ENCODE measurements at regions not wholly inside any gene's neighbourhood (a gene's known extent, or its start where the extent isn't known, plus 50 kb on each side); places are given as distances from the start of the nearest gene placed in this dataset.
A peak's percentile ranks its signal among the peaks of the same experiment; 100 is the strongest.

DNA sequence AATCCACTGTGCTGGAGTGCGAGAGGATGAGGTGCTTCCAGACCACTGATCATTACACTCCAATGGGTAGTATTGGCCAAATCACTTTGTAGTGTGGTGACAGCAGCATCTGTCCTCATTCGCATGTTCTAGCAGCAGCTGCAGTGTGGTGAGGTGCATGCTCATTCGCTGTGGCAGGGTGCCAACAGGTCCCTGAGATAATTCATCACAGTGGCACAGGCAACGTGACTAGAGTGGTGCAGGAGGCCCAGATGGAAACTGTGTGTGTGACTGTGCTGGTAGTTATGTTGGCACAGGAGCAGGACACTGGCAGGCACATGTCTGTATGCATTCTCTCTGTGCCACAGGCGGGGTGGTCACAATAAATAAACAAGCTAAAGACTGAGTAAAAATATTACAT is 329.5 kb upstream of the SYT4 start:
- Mint-ChIP-seq H3K27me3 (ENCODE audit: low read depth) (no peaks in the 10 kb centered on the region), H3K9me3 (ENCODE audit: low read depth) (peaks cover 45% of the 10 kb centered on the region), H3K27ac (ENCODE audit: unreplicated experiment) (no peak overlapping the region), H3K4me1 (ENCODE audit: low read depth) (no peaks in the 10 kb centered on the region), H3K36me3 (ENCODE audit: low read depth) (peaks cover 20% of the 10 kb centered on the region), H3K4me3 (ENCODE audit: unreplicated experiment) (no peak overlapping the region)
- peak; percentile 29 for DNase-seq (ENCODE audit: low spot score)
- TF ChIP-seq, protein P1, sequence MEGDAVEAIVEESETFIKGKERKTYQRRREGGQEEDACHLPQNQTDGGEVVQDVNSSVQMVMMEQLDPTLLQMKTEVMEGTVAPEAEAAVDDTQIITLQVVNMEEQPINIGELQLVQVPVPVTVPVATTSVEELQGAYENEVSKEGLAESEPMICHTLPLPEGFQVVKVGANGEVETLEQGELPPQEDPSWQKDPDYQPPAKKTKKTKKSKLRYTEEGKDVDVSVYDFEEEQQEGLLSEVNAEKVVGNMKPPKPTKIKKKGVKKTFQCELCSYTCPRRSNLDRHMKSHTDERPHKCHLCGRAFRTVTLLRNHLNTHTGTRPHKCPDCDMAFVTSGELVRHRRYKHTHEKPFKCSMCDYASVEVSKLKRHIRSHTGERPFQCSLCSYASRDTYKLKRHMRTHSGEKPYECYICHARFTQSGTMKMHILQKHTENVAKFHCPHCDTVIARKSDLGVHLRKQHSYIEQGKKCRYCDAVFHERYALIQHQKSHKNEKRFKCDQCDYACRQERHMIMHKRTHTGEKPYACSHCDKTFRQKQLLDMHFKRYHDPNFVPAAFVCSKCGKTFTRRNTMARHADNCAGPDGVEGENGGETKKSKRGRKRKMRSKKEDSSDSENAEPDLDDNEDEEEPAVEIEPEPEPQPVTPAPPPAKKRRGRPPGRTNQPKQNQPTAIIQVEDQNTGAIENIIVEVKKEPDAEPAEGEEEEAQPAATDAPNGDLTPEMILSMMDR (IDR thresholded peaks at IDR 0.05): no peak

DNA sequence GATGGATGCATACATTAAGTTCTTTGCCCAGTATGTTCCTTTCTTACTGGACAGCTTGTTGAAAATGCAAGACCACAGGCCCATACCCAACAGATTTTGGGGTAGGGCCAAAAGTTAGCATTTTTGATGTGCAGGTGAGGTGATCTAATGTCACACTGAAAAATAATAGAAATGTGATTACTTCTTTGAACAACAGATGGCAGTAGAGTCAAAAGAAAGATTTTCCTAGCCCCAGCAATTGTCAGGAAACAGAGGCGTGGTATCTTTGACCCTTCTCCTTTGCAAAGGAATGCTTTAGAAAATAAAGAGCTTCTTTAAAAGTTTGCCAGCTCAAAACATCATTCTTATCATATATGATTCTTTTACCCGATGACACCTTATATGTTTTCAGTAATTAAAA is 343.6 kb upstream of the SYT4 start:
- Mint-ChIP-seq H3K4me3 (ENCODE audit: unreplicated experiment) (no peak overlapping the region), H3K9me3 (ENCODE audit: low read depth) (no peaks in the 10 kb centered on the region)
- no peak for DNase-seq (ENCODE audit: low spot score)

DNA sequence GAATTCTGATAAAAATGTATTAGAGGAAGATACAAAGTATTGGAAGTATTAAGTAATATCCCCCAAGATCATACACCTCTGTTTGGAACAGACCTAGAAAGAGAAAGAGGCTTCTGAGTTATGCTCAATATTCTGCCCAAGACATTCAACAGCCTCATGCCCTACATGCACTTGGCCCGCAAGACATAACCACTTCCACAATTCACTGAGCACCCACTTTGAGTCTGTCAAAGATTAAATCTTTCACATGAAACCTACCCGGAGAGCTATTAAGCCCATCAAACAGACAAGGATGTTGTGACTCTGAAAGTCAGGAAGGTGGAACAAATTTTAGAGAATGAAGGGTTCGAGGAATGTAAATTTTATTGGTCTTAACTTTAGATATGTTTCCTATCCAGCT is 344.7 kb upstream of the SYT4 start:
- no peak overlapping the region for H3K27ac Mint-ChIP-seq (ENCODE audit: unreplicated experiment)

More for the DNA sequence above, 343.6 kb upstream of the SYT4 start:
- no peaks in the 10 kb centered on the region for H3K4me1 Mint-ChIP-seq (ENCODE audit: low read depth)
- TF ChIP-seq, protein P1 (IDR thresholded peaks at IDR 0.05): peak; percentile 94
- no peaks in the 10 kb centered on the region for H3K36me3 Mint-ChIP-seq (ENCODE audit: low read depth)
- H3K27me3 Mint-ChIP-seq (ENCODE audit: low read depth): no peaks in the 10 kb centered on the region
- H3K27ac Mint-ChIP-seq (ENCODE audit: unreplicated experiment): no peak overlapping the region

DNA sequence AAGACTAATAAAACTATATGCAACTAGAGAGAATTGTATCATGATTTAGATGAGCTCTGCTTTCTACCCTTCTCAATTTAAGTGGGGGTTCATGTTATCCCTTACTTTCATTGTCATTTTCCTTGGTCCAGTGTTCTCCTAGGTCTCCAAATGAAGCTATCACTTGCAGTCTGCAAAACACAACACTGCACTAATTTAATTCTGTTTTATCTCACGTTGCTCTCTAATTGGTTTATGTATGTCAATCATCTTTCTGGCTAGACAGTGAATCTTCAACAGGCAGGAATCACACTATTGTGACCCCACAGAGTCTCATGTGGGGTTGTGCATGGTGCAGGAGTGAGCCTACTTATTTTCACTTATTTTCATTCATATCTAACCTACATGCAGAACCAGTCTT is 348.3 kb upstream of the SYT4 start:
- DNase-seq (ENCODE audit: low spot score): no peak
- H3K4me1 Mint-ChIP-seq (ENCODE audit: low read depth): no peaks in the 10 kb centered on the region
- H3K4me3 Mint-ChIP-seq (ENCODE audit: unreplicated experiment): no peak overlapping the region
- no peaks in the 10 kb centered on the region for H3K36me3 Mint-ChIP-seq (ENCODE audit: low read depth)
- H3K27me3 Mint-ChIP-seq (ENCODE audit: low read depth): no peaks in the 10 kb centered on the region
- TF ChIP-seq, protein P1 (IDR thresholded peaks at IDR 0.05): no peak
- no peaks in the 10 kb centered on the region for H3K9me3 Mint-ChIP-seq (ENCODE audit: low read depth)
- H3K27ac Mint-ChIP-seq (ENCODE audit: unreplicated experiment): no peak overlapping the region

More for the DNA sequence above, 344.7 kb upstream of the SYT4 start:
- TF ChIP-seq, protein P1 (IDR thresholded peaks at IDR 0.05): no peak
- DNase-seq (ENCODE audit: low spot score): no peak
- no peaks in the 10 kb centered on the region for H3K36me3 Mint-ChIP-seq (ENCODE audit: low read depth)
- H3K4me1 Mint-ChIP-seq (ENCODE audit: low read depth): no peaks in the 10 kb centered on the region
- H3K4me3 Mint-ChIP-seq (ENCODE audit: unreplicated experiment): no peak overlapping the region
- no peaks in the 10 kb centered on the region for H3K27me3 Mint-ChIP-seq (ENCODE audit: low read depth)
- H3K9me3 Mint-ChIP-seq (ENCODE audit: low read depth): no peaks in the 10 kb centered on the region

DNA sequence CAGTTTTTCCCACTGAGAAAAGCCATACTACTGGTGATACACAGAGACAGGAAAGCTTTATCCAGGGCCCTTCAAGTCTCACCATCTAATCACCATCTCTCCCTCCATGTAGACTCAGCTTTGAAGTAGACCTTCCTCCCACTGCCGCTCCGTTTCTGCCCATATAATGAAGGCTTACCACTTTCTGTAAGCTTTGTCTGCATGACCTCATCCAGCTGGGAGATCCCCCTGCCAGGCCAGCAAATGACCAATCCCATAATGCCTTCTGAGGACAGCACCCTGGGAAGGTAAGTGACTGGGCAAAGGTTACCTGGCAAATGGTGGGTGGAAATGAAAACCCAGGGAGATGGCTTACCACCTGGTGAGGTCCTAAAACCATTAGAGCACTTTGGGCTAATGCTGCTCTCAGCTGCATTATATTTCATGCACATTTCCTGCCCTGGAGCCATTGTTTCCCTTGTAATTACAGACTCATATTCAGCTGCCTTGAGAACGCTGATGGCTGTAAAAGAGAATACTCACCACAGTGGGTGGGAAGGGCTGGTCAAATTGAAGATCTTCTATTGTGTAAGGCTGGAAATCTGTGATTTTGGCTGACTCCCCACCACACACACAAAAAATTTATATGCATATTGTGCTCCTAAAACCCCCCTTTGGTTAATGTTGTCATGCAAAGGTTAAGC is 350.7 kb upstream of the SYT4 start:
- H3K4me3 Mint-ChIP-seq (ENCODE audit: unreplicated experiment): no peak overlapping the region
- H3K36me3 Mint-ChIP-seq (ENCODE audit: low read depth): peaks cover 2% of the 10 kb centered on the region
- H3K27ac Mint-ChIP-seq (ENCODE audit: unreplicated experiment): no peak overlapping the region
- H3K9me3 Mint-ChIP-seq (ENCODE audit: low read depth): no peaks in the 10 kb centered on the region
- no peaks in the 10 kb centered on the region for H3K4me1 Mint-ChIP-seq (ENCODE audit: low read depth)
- TF ChIP-seq, protein P1 (IDR thresholded peaks at IDR 0.05): no peak
- DNase-seq (ENCODE audit: low spot score): no peak
- no peaks in the 10 kb centered on the region for H3K27me3 Mint-ChIP-seq (ENCODE audit: low read depth)

All from chondrocyte (in vitro differentiated cells).